IMR-90 (cell line): ENCODE measurements at regions not wholly inside any gene's neighbourhood (a gene's known extent, or its start where the extent isn't known, plus 50 kb on each side); places are given as distances from the start of the nearest gene placed in this dataset.

Experiments
- ATAC-seq: fragments of 200-7000 bp; cut with Tn5 transposase; 2 replicates; pipeline ENCODE4 v1.9.1; 2020; ENCODE audit warnings: low read depth, mild to moderate bottlenecking, moderate library complexity
- BruUV-seq: library from RNA; stranded (reverse); fragments of 400-500 nt; replicated peaks from 2 replicates; lab custom pipeline; 2021; lab: Mats Ljungman, UMichigan
- CTCF ChIA-PET: fragments of 300-600 bp; formaldehyde crosslinking; extraction: SDS; loops from one replicate; lab custom pipeline; 2021; ENCODE audit warnings: antibody characterized with exemption; lab: Yijun Ruan, JAX
- POLR2A ChIA-PET: fragments of 300-600 bp; sonication (Branson Sonifier 250); formaldehyde crosslinking; loops from one replicate; lab custom pipeline; 2022; ENCODE audit warnings: antibody characterized with exemption; ENCODE audit not compliant: unreplicated experiment; lab: Charles Lee
- DNase-seq: peaks from one replicate; pipeline ENCODE4 v3.0.0; 2013
- H2AFZ ChIP-seq: replicated peaks from 2 replicates; pipeline ENCODE3; 2013; ENCODE audit warnings: low read length, mild to moderate bottlenecking; ENCODE audit not compliant: poor library complexity
- H2AK5ac ChIP-seq: 2 replicates; pipeline ENCODE4 v1.6.1; 2013; ENCODE audit warnings: low read depth, low read length, inconsistent platforms
- H2AK9ac ChIP-seq: replicated peaks from 2 replicates; pipeline ENCODE3; 2013; ENCODE audit warnings: mild to moderate bottlenecking, low read depth, low read length, moderate library complexity; ENCODE audit not compliant: poor library complexity
- H2BK120ac ChIP-seq: 2 replicates; pipeline ENCODE4 v1.6.1; 2013; ENCODE audit warnings: low read depth, low read length, inconsistent platforms
- H2BK15ac ChIP-seq: 3 replicates; pipeline ENCODE4 v1.6.1; 2013; ENCODE audit warnings: low read depth, low read length, inconsistent platforms
- H2BK20ac ChIP-seq: 2 replicates; pipeline ENCODE4 v1.6.1; 2013; ENCODE audit warnings: low read depth, mild to moderate bottlenecking, inconsistent platforms, low read length, moderate library complexity
- H2BK5ac ChIP-seq: 2 replicates; pipeline ENCODE4 v1.6.1; 2013; ENCODE audit warnings: mild to moderate bottlenecking, low read depth, low read length, inconsistent platforms; ENCODE audit not compliant: poor library complexity, severe bottlenecking
- H3K14ac ChIP-seq: replicated peaks from 2 replicates; pipeline ENCODE4 v1.6.1; 2013; ENCODE audit warnings: low read depth, low read length, inconsistent platforms
- H3K18ac ChIP-seq: 2 replicates; pipeline ENCODE4 v1.6.1; 2013; ENCODE audit warnings: low read depth, low read length, control low read depth
- H3K23ac ChIP-seq: 2 replicates; pipeline ENCODE4 v1.6.1; 2013; ENCODE audit warnings: low read depth, low read length, inconsistent platforms
- H3K27ac ChIP-seq: 2 replicates; pipeline ENCODE4 v1.5.1; 2013; ENCODE audit warnings: mild to moderate bottlenecking, control low read depth, low read length; ENCODE audit not compliant: insufficient read depth
- H3K27me3 ChIP-seq: 2 replicates; pipeline ENCODE4 v1.6.1; 2013; ENCODE audit warnings: low read length; ENCODE audit not compliant: control insufficient read depth, insufficient read depth
- H3K36me3 ChIP-seq: 2 replicates; pipeline ENCODE4 v1.6.1; 2013; ENCODE audit warnings: low read length, mixed read lengths; ENCODE audit not compliant: control insufficient read depth, insufficient read depth
- H3K4ac ChIP-seq: 2 replicates; pipeline ENCODE4 v1.6.1; 2013; ENCODE audit warnings: low read depth, low read length, inconsistent platforms
- H3K4me1 ChIP-seq: 2 replicates; pipeline ENCODE4 v1.6.1; 2013; ENCODE audit warnings: low read length, mixed read lengths; ENCODE audit not compliant: control insufficient read depth, insufficient read depth
- H3K4me2 ChIP-seq: 2 replicates; pipeline ENCODE4 v1.6.1; 2013; ENCODE audit warnings: low read depth, mild to moderate bottlenecking, control low read depth, low read length, moderate library complexity
- H3K4me3 ChIP-seq: 2 replicates; pipeline ENCODE4 v1.5.1; 2013; ENCODE audit warnings: low read depth, mild to moderate bottlenecking, control low read depth, low read length, moderate library complexity; ENCODE audit not compliant: insufficient read depth
- H3K56ac ChIP-seq: 2 replicates; pipeline ENCODE4 v1.6.1; 2013; ENCODE audit warnings: low read length, inconsistent platforms; ENCODE audit not compliant: insufficient read depth; ENCODE audit errors: extremely low read depth
- H3K79me1 ChIP-seq, 2 experiments: 2 replicates each; pipeline ENCODE4 v1.6.1; 2013; ENCODE audit warnings: low read length in 2 of 2, inconsistent platforms in 1 of 2, low read depth in 1 of 2
- H3K9ac ChIP-seq: 2 replicates; pipeline ENCODE4 v1.6.1; 2013; ENCODE audit warnings: low read depth, low read length, control low read depth
- H3K9me1 ChIP-seq: 2 replicates; pipeline ENCODE4 v1.6.1; 2013; ENCODE audit warnings: low read length, inconsistent platforms; ENCODE audit not compliant: insufficient read depth
- H3K9me3 ChIP-seq: 2 replicates; pipeline ENCODE4 v1.6.1; 2013; ENCODE audit warnings: low read length; ENCODE audit not compliant: control insufficient read depth, insufficient read depth
- H4K20me1 ChIP-seq: 2 replicates; pipeline ENCODE4 v1.6.1; 2013; ENCODE audit warnings: low read length, inconsistent platforms; ENCODE audit not compliant: insufficient read depth
- H4K5ac ChIP-seq: 2 replicates; pipeline ENCODE4 v1.6.1; 2013; ENCODE audit warnings: mild to moderate bottlenecking, low read depth, low read length, control low read depth
- H4K8ac ChIP-seq, 2 experiments: 2 replicates each; pipeline ENCODE4 v1.6.1; 2013; ENCODE audit warnings: low read depth in 2 of 2, low read length in 2 of 2, control low read depth in 1 of 2, inconsistent platforms in 1 of 2
- H4K91ac ChIP-seq: 2 replicates; pipeline ENCODE4 v1.6.1; 2013; ENCODE audit warnings: low read depth, low read length, inconsistent platforms; ENCODE audit not compliant: insufficient read depth
- CHD1 ChIP-seq: IDR thresholded peaks from 2 replicates; pipeline ENCODE4 v1.6.1; 2012; ENCODE audit warnings: low read depth, low read length, improper control_type of control experiment
- MAFK ChIP-seq: IDR thresholded peaks from 2 replicates; pipeline ENCODE4 v1.6.1; 2012; ENCODE audit warnings: low read depth, low read length, improper control_type of control experiment
- MAZ ChIP-seq: IDR thresholded peaks from 2 replicates; pipeline ENCODE4 v1.6.1; 2012; ENCODE audit warnings: low read depth, mild to moderate bottlenecking, low read length, improper control_type of control experiment, moderate library complexity, borderline replicate concordance
- MXI1 ChIP-seq: IDR thresholded peaks from 2 replicates; pipeline ENCODE4 v1.6.1; 2012; ENCODE audit warnings: low read depth, mild to moderate bottlenecking, low read length, moderate library complexity, borderline replicate concordance
- NFE2L2 ChIP-seq: fragments of 150-350 bp; IDR thresholded peaks from 2 replicates; pipeline ENCODE4 v1.6.1; 2016; ENCODE audit warnings: low read depth, mild to moderate bottlenecking, low read length
- POLR2A ChIP-seq: IDR thresholded peaks from 2 replicates; pipeline ENCODE4 v1.6.1; 2012; ENCODE audit warnings: mild to moderate bottlenecking, low read depth, low read length
- WGBS, 2 experiments: methylation state at CpG; one replicate each; pipeline versions ENCODE4 v1.1.5 to v1.1.7; 2013; ENCODE audit warnings: missing lambda C conversion rate in 2 of 2; ENCODE audit not compliant: insufficient read length in 1 of 2; ENCODE audit errors: extremely low coverage in 2 of 2; 5-methylcytosine and 5-hydroxymethylcytosine counted together
- dilution Hi-C: fragments of 300-500 bp; cut with HindIII; formaldehyde crosslinking; loops from one replicate; pipeline ENCODE4 v1.14.3; 2018; ENCODE audit warnings: low sequenced_read_pairs; ENCODE audit not compliant: unreplicated experiment
- in situ Hi-C: fragments of 300-500 bp; cut with MboI; formaldehyde crosslinking; loops from 3 replicates; pipeline ENCODE4 v1.14.3; 2019; ENCODE audit warnings: low sequenced_read_pairs, inconsistent platforms, mixed read lengths
- intact Hi-C: fragments of 100-400 bp; cut with micrococcal nuclease; formaldehyde crosslinking; loops from 2 replicates; pipeline ENCODE4 v1.10.0; 2022

DNA sequence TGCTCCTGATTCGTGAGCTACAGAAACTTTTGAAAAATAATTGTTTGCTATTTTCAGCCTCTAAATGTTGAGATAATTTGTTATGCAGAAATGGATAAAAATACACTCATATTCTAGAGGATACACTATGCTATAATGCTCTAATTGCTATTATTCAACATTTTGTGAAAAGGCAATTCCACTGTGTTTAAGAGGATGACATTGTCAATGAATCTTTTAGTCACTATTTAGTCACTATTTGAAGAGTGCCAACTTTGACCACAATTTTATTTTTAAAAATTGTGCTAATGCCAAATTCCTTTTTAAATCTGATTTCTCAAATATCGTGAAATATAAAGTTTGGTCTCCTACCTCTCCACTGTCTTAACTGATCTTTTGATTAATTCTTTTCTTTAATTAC is 604.9 kb upstream of the KCNMB2 start:
- H3K4ac ChIP-seq: no peak overlapping the region
- WGBS, 2 experiments: no CpG with 5 or more reads among the region's 2 CpGs
- H3K18ac ChIP-seq: no peak overlapping the region
- no peaks in the 10 kb centered on the region for H3K9me3 ChIP-seq
- H3K27ac ChIP-seq: no peak overlapping the region
- H2BK15ac ChIP-seq: no peak overlapping the region
- no peak overlapping the region for H3K4me2 ChIP-seq
- POLR2A ChIA-PET: no interaction called here
- peaks cover 10% of the 10 kb centered on the region for H3K4me1 ChIP-seq
- no peak overlapping the region for H2BK20ac ChIP-seq
- no peak overlapping the region for H2AFZ ChIP-seq
- intact Hi-C loops (no loop called here), dilution Hi-C loops (no loop called here), in situ Hi-C loops (no loop called here)
- H3K27me3 ChIP-seq: no peaks in the 10 kb centered on the region
- no peak overlapping the region for H3K56ac ChIP-seq
- H3K9ac ChIP-seq: no peak overlapping the region
- H4K5ac ChIP-seq: no peak overlapping the region
- no peaks in the 10 kb centered on the region for H3K79me1 ChIP-seq
- H3K4me3 ChIP-seq: no peak overlapping the region
- no peak overlapping the region for H2AK5ac ChIP-seq
- no peak overlapping the region for H2BK5ac ChIP-seq
- no peak for ATAC-seq
- no peak for TF ChIP-seq MAFK
- no peak for TF ChIP-seq NFE2L2
- no peak for TF ChIP-seq MAZ
- TF ChIP-seq MXI1: no peak
- no peak for TF ChIP-seq CHD1
- TF ChIP-seq POLR2A: no peak
- CTCF ChIA-PET: no interaction called here
- no peaks in the 10 kb centered on the region for H4K20me1 ChIP-seq
- H3K14ac ChIP-seq: no peak overlapping the region
- no peaks in the 10 kb centered on the region for H3K36me3 ChIP-seq
- no TSS peak for BruUV-seq
- H4K8ac ChIP-seq: no peak overlapping the region
- H2AK9ac ChIP-seq: no peak overlapping the region
- no peak overlapping the region for H3K23ac ChIP-seq
- no peak for DNase-seq
- H2BK120ac ChIP-seq: no peak overlapping the region
- no peak overlapping the region for H4K91ac ChIP-seq
- no peaks in the 10 kb centered on the region for H3K9me1 ChIP-seq
